Erythroblast (primary cell): ENCODE measurements at regions not wholly inside any gene's neighbourhood (a gene's known extent, or its start where the extent isn't known, plus 50 kb on each side); places are given as distances from the start of the nearest gene placed in this dataset.

Source experiments
- GATA1 ChIP-seq: IDR thresholded peaks from 2 replicates; pipeline ENCODE4 v1.6.1; 2011; ENCODE audit warnings: low read depth, mild to moderate bottlenecking, control low read depth, low read length, moderate library complexity
- POLR2A ChIP-seq: IDR thresholded peaks from 2 replicates; pipeline ENCODE4 v1.6.1; 2011; ENCODE audit warnings: mild to moderate bottlenecking, low read length

- TF ChIP-seq POLR2A: no peak
- TF ChIP-seq GATA1: no peak
These were observed 282.9 kb downstream of the DCAF12L2 start for GRCh38 chrX:125883169-125883568.
